Kasumi-1 (cell line): ENCODE measurements at regions not wholly inside any gene's neighbourhood (a gene's known extent, or its start where the extent isn't known, plus 50 kb on each side); places are given as distances from the start of the nearest gene placed in this dataset.

Experiments used
- DNase-seq, 2 experiments: peaks; one replicate each; lab custom pipeline; 2025; lab: John Stamatoyannopoulos, UW

DNA sequence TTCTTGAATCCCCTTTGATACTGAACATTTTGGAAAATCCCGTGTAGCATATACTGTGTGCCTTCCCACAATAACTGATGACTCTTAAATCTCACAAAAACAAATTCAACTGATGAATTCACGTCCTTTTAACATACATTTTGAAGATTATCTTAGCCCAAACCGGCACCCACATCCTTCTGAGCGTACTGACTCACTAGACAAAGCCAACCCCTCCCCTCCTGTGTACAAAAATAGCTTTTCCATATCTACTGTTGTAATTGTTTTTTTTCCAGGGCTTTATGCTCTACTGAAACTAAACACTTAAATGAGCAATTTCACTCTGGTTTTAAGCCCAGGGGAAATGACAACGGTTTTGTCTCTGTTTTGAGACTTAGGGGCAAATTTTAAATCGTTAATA lies 109.4 kb upstream of the ATF7IP start:
- no peak for DNase-seq

- DNase-seq: peak; percentile 58 to 69
These were observed 108.8 kb upstream of the ATF7IP start for GRCh38 chr12:14256555-14257169.

DNA sequence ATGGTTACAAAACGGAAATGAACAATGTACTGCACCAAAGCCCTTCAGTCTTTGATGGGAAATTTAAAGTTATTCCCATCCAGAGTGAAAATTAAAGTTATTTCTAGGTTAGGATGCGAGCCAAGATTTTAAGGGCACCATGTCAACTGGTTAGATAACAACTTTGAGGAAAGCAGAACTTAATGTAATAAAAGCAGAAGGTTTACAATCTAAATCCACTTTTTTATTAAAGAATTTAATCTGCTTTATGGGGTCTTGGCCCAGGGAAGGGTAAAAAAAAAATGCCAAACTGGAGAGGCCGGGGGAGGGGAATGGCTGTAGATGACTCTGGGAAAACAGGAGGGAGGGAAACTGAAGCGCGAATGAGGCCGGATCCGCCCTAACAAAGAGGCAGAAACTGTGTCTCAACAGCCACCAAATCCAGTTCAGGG lies 108.2 kb upstream of the ATF7IP start:
- no peak for DNase-seq

- peak; percentile 93 to 95 for DNase-seq
These were observed 107.5 kb upstream of the ATF7IP start for GRCh38 chr12:14257734-14258574.

DNA sequence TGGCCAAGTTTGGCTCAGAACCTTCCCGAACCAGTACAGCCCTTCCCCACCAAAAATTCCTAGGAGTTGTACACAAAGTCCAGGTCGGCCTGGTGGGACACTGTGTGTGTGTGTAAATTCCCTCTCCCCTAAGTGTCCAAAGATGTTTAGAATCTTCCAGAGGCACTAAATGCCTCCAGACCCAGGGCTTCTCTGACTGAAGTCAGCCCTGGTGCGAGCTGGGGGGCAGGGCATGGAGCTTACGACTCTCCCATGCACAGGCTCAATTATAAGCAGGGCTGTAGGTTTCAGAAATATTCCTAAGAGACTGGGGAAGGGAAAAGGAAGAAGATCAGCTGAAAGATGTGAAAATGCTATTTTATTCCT lies 106.9 kb upstream of the ATF7IP start:
- DNase-seq: no peak

DNA sequence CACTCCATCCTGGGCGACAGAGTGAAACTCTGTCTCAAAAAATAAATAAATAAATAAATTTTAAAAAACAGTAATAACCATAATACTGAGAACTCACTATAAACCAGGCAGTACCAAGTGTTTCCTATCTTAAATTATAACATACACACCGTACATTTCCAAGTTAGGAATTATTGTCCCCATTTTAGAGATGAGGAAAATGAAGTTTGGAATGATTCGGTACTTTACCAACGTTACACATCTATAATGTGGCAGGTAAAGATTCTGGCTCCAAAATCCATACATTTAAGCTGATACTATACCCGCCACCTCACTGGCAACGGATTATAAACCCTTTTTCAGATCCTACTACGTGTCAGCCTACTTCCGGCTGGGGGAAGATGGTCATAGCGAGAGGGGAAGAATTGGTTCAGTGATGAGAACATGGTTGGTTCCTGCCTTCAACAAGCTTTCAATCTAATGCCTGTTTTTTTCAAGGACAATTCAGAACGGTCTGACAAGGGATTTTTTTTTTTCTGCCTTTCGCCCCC lies 105.9 kb upstream of the ATF7IP start:
- no peak for DNase-seq

GRCh38 chr12:14260011-14260993 lies 105.2 kb upstream of the ATF7IP start:
- DNase-seq: no peak

DNA sequence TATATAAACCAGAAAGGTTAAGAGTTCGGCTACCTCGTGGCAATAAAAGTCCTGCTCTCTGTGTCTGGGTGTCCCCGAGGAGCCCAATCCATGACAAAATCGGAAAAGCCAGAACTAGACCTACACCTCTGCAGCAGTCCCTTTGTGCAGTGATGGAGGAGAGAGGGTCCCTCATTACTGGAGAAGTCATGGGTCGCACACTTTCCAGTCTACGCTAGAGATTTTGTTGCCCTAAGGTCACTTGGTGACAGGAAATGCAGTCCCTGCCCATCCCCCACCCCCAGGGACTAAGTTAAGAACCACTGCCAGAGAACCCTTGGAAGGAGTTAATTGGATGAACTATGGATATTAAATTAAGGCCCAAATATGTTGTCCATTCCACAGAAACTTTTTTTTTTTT lies 104.4 kb upstream of the ATF7IP start:
- no peak for DNase-seq

DNA sequence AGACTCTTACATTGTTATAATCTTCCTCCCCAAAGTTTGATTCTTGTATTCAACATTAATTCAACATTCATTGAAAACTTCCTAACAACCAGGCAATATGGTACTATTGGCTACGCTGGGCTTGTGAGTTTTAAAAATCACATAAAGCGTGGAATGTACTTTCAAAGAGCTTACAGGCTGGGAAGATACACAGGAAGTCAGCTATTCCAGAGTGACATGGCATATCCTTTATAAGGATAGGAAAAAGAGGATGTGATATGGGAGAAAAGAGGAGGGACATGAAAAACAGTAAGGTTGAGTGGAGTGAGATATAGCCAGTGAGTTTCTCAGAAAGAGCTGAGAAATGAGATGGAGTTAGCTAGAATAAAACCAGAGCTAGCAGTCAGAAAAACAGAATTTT lies 103.6 kb upstream of the ATF7IP start:
- no peak for DNase-seq

- no peak for DNase-seq
These were observed 102.5 kb upstream of the ATF7IP start for GRCh38 chr12:14262771-14263511.

- no peak for DNase-seq
These were observed 101.7 kb upstream of the ATF7IP start for GRCh38 chr12:14263742-14264141.

DNA sequence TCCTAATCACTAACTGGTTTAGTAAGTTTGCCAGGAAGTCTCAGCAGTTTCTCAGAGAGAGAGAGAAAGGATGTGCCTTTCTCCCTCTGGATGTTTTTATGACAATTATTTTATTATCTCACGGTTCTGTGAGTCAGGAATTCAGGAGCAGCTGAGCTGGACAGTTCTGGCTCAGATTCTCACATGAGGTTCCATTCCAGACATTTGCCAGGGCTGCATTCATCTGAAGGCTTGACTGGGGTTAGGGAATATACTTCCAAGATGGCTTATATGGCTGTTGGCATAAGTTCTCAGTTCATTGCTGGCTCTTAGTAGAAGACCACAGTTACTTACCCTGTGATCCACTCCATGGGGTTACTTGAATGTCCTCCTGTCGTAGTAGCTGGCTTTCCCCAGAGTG lies 101.2 kb upstream of the ATF7IP start:
- no peak for DNase-seq

DNA sequence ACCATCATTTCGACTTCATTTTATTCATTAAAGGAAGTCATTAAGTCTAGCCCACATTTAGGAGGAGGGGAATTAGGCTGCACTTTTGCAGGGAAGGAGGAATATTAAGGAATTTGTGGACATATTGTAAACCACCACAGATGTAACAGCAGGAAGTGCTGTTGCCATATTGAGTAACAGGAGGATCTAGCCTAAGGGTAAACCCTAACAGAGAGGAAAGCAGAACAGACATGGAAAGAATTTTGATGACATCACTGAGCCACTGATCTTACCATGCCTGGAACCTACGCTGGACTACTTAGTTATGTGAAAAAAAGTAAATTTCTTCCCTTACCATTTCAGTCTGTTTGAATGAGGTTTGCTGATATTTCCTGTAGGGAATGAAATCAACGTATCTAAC lies 100.7 kb upstream of the ATF7IP start:
- peak; percentile 31 to 32 for DNase-seq

- DNase-seq: no peak
These were observed 97.4 kb upstream of the ATF7IP start for GRCh38 chr12:14268120-14268515.

GRCh38 chr12:14270392-14270791 lies 95.1 kb upstream of the ATF7IP start:
- no peak for DNase-seq

DNA sequence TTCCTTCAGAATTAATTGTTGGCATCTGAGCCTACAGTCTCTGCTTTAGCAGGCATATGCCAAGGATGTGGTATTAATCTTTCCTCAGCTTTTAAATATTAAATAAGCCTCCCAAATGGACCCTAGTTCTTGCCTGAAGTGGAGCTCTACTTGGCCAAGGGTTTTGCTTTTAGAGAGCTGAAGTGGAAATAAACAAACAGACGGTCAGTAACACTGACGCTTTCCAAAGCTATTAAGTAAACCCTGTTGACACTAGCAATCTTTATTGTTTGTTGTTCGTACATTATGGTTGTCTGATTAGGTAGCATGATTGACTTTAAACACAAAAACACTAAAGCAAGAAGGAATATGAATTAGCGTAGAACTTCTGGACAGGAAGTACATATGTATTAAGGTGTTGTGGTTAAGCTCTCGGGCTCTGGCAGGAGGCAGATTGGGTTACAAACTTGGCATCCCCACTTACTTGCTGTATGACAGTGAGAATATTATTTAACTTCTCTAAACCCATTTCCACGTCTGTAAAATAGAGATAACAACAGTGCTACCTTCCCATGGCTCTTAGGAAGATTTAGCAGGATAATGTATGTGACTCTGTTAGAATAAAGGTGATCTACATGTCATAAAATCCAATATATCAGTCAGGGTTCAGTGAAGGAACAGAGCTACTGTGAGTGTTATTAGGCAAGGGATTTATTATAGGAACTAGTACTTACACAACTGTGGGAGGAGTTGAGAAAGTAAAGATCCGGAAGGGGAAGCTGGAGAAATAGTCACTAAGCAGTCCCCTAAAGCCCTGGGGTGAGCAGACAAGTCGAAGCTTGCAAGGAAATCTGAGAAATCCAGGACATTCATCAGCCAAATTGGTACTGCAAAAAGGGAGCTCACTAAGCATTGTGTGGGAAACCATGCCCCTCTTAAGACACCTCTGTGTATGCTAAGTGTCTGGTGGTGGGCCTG lies 92.2 kb upstream of the ATF7IP start:
- DNase-seq: peak; percentile 76 to 80

- DNase-seq: no peak
These were observed 91.6 kb upstream of the ATF7IP start for GRCh38 chr12:14273913-14274311.

DNA sequence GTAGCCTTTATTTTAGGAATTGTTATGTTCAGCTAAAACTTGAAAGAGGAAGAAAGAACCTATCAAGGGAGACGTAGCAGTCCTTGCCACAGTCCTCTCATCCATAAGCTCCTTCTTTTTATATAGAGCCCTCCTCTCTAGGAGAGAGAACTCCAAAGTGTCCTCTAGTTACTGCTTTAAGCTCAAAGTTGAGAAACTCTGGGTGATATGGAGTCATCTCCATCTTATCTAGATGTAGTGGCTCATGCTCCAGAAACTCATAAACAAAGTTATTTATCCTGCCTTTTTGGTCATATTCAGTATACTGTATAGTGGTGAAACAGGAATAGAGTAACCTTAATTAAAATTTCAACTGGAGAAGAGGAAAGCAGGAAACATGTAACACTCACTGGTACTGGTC lies 90.4 kb upstream of the ATF7IP start:
- DNase-seq: no peak

GRCh38 chr12:14275886-14276285 lies 89.6 kb upstream of the ATF7IP start:
- peak; percentile 38 to 59 for DNase-seq

DNA sequence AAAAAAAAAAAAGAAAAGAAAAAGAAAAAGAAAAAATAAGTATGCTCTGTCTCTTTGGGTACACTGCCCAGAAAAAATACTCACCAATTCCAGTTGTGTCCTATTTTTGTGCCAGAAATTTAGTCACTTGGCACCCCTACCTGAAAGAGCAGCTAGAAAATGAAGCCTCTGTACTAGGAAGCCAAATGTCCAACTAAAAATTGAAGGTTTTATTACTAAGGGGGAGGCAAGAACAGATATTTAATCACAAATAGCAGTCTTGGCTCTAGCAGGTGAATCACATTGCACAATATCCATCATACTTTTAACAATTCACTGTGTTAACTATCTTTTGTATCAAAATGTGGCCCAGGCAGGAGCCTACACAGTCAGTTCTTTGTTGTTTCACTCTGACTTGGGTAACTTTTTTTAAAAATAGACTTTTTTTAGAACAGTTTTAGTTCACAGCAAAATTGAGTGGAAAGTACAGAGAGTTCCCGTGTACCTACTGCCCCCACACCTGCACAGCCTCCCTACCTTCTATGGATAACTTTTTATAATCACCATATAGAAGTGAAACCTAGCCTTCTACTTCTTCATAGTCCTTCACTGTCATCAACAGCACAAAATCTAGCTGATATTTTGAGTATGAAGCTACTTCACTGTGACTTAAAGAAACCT lies 87.1 kb upstream of the ATF7IP start:
- DNase-seq: no peak
